WERI-Rb-1 (cell line): ENCODE measurements at regions not wholly inside any gene's neighbourhood (a gene's known extent, or its start where the extent isn't known, plus 50 kb on each side); places are given as distances from the start of the nearest gene placed in this dataset.

Source experiments
- DNase-seq: peaks from one replicate; pipeline ENCODE4 v3.0.0-alpha.2; 2020
- H3K27ac ChIP-seq: fragments of 250-450 bp; sonication (Bioruptor Pico); 2 replicates; pipeline ENCODE4 v1.5.1; 2020; ENCODE audit warnings: mild to moderate bottlenecking, moderate library complexity
- H3K27me3 ChIP-seq: fragments of 250-450 bp; sonication (Bioruptor Pico); 2 replicates; pipeline ENCODE4 v1.5.1; 2021; ENCODE audit warnings: mild to moderate bottlenecking, low read depth, moderate library complexity; ENCODE audit not compliant: insufficient read depth, severe bottlenecking
- H3K36me3 ChIP-seq: fragments of 250-450 bp; sonication (Bioruptor Pico); 2 replicates; pipeline ENCODE4 v1.5.1; 2020; ENCODE audit warnings: mild to moderate bottlenecking, moderate library complexity
- H3K4me3 ChIP-seq: 2 replicates; pipeline ENCODE4 v1.5.1; 2011; ENCODE audit warnings: low read depth, mild to moderate bottlenecking, control low read depth, low read length
- H3K9me3 ChIP-seq: fragments of 250-450 bp; sonication (Bioruptor Pico); 2 replicates; pipeline ENCODE4 v1.5.1; 2021; ENCODE audit warnings: mild to moderate bottlenecking, moderate library complexity; ENCODE audit not compliant: severe bottlenecking
- CTCF ChIP-seq: IDR thresholded peaks from 2 replicates; pipeline ENCODE4 v1.5.1; 2011; ENCODE audit warnings: low read depth, mild to moderate bottlenecking, control low read depth, inconsistent platforms, low read length

GRCh38 chr7:40979296-40979695 lies 723.6 kb downstream of the INHBA start:
- H3K9me3 ChIP-seq = no peaks in the 10 kb centered on the region
- H3K27me3 ChIP-seq = no peaks in the 10 kb centered on the region
- TF ChIP-seq CTCF = no peak
- H3K27ac ChIP-seq = no peak overlapping the region
- H3K4me3 ChIP-seq = no peak overlapping the region
- no peak for DNase-seq
- no peaks in the 10 kb centered on the region for H3K36me3 ChIP-seq

GRCh38 chr7:40978047-40978446 lies 724.8 kb downstream of the INHBA start:
- no peak overlapping the region for H3K4me3 ChIP-seq
- TF ChIP-seq CTCF = no peak
- H3K27ac ChIP-seq = no peak overlapping the region
- no peaks in the 10 kb centered on the region for H3K36me3 ChIP-seq
- H3K27me3 ChIP-seq = no peaks in the 10 kb centered on the region
- no peak for DNase-seq
- H3K9me3 ChIP-seq = no peaks in the 10 kb centered on the region

- no peak for DNase-seq
- no peaks in the 10 kb centered on the region for H3K9me3 ChIP-seq
- no peak for TF ChIP-seq CTCF
- no peaks in the 10 kb centered on the region for H3K27me3 ChIP-seq
- H3K4me3 ChIP-seq = no peak overlapping the region
- no peak overlapping the region for H3K27ac ChIP-seq
- H3K36me3 ChIP-seq = no peaks in the 10 kb centered on the region
Measured at GRCh38 chr7:40977533-40977932, 725.4 kb downstream of the INHBA start.

GRCh38 chr7:40972426-40972825 lies 730.5 kb downstream of the INHBA start:
- Histone ChIP-seq H3K27ac (no peak overlapping the region), H3K4me3 (no peak overlapping the region), H3K36me3 (no peaks in the 10 kb centered on the region), H3K27me3 (no peaks in the 10 kb centered on the region), H3K9me3 (no peaks in the 10 kb centered on the region)
- TF ChIP-seq CTCF = no peak
- DNase-seq = no peak

GRCh38 chr7:40969641-40970040 lies 733.2 kb downstream of the INHBA start:
- Histone ChIP-seq H3K27me3 (no peaks in the 10 kb centered on the region), H3K27ac (no peak overlapping the region), H3K9me3 (no peaks in the 10 kb centered on the region), H3K36me3 (no peaks in the 10 kb centered on the region), H3K4me3 (no peak overlapping the region)
- DNase-seq = no peak
- TF ChIP-seq CTCF = no peak

GRCh38 chr7:40966693-40967092 lies 736.2 kb downstream of the INHBA start:
- H3K36me3 ChIP-seq = no peaks in the 10 kb centered on the region
- no peaks in the 10 kb centered on the region for H3K9me3 ChIP-seq
- H3K27ac ChIP-seq = no peak overlapping the region
- DNase-seq = no peak
- no peak overlapping the region for H3K4me3 ChIP-seq
- no peak for TF ChIP-seq CTCF
- no peaks in the 10 kb centered on the region for H3K27me3 ChIP-seq
